AG04450 (cell line): ENCODE measurements at regions not wholly inside any gene's neighbourhood (a gene's known extent, or its start where the extent isn't known, plus 50 kb on each side); places are given as distances from the start of the nearest gene placed in this dataset.
A peak's percentile ranks its signal among the peaks of the same experiment; 100 is the strongest.

ENCODE experiments used
- CTCF ChIA-PET: fragments of 300-600, 350-600 bp; formaldehyde crosslinking; extraction: SDS; loops from one replicate; lab custom pipeline; 2022; ENCODE audit warnings: antibody characterized with exemption, inconsistent platforms; lab: Charles Lee
- POLR2A ChIA-PET: fragments of 350-600 bp; formaldehyde crosslinking; extraction: SDS; loops from one replicate; lab custom pipeline; 2021; ENCODE audit warnings: antibody characterized with exemption, inconsistent platforms; lab: Yijun Ruan, JAX
- DNase-seq: peaks from one replicate; pipeline ENCODE4 v3.0.0-alpha.2; 2011; ENCODE audit warnings: low read depth, low spot score
- H3K27ac ChIP-seq: one replicate; pipeline ENCODE4 v1.5.1; 2012; ENCODE audit warnings: low read depth, low read length, control low read depth
- H3K27me3 ChIP-seq: one replicate; pipeline ENCODE4 v1.6.0; 2012; ENCODE audit warnings: low read length; ENCODE audit not compliant: control insufficient read depth, insufficient read depth
- H3K4me3 ChIP-seq: 2 replicates; pipeline ENCODE4 v1.5.1; 2011; ENCODE audit warnings: mild to moderate bottlenecking, low read depth, low read length, control low read depth
- H3K9me3 ChIP-seq: 2 replicates; pipeline ENCODE4 v1.5.1; 2012; ENCODE audit warnings: low read length; ENCODE audit not compliant: control insufficient read depth, insufficient read depth
- CTCF ChIP-seq: IDR thresholded peaks from 2 replicates; pipeline ENCODE4 v1.5.1; 2011; ENCODE audit warnings: low read depth, low read length, control low read depth, inconsistent platforms

- DNase-seq: no peak
- H3K27me3 ChIP-seq: no peaks in the 10 kb centered on the region
- TF ChIP-seq CTCF: no peak
- H3K4me3 ChIP-seq: no peak overlapping the region
- ChIA-PET CTCF (interaction anchor here (0.5 kb wide), 1 partner anchor 445 kb away, joined by 5 read pairs; no protein-coding TSS in a partner anchor), POLR2A (no interaction called here)
- peaks cover 7% of the 10 kb centered on the region; the same call in 1 of the 2 replicates for H3K9me3 ChIP-seq
- H3K27ac ChIP-seq: no peak overlapping the region
Observed at GRCh38 chr3:70870576-70870975, 558.1 kb upstream of the MDFIC2 start.

- no peaks in the 10 kb centered on the region for H3K27me3 ChIP-seq
- H3K4me3 ChIP-seq: no peak overlapping the region
- TF ChIP-seq CTCF: no peak
- DNase-seq: no peak
- no peak overlapping the region for H3K27ac ChIP-seq
- ChIA-PET POLR2A (no interaction called here), CTCF (no interaction called here)
- H3K9me3 ChIP-seq: peaks cover 7% of the 10 kb centered on the region; the same call in 1 of the 2 replicates
Observed at GRCh38 chr3:70868561-70868960, 556.1 kb upstream of the MDFIC2 start.

GRCh38 chr3:70863049-70863448 lies 550.6 kb upstream of the MDFIC2 start:
- CTCF ChIA-PET: no interaction called here

GRCh38 chr3:70861855-70862254 lies 549.4 kb upstream of the MDFIC2 start:
- Histone ChIP-seq H3K27me3 (no peaks in the 10 kb centered on the region), H3K9me3 (no peaks in the 10 kb centered on the region), H3K27ac (peak overlapping the region; percentile 59), H3K4me3 (no peak overlapping the region)
- DNase-seq: no peak
- ChIA-PET POLR2A (interaction anchor here (0.7 kb wide), 1 partner anchor 185 kb away, joined by 4 read pairs; no protein-coding TSS in a partner anchor), CTCF (no interaction called here)
- no peak for TF ChIP-seq CTCF

More at GRCh38 chr3:70863049-70863448, 550.6 kb upstream of the MDFIC2 start:
- POLR2A ChIA-PET: no interaction called here
- no peak for TF ChIP-seq CTCF
- Histone ChIP-seq H3K9me3 (no peaks in the 10 kb centered on the region), H3K4me3 (no peak overlapping the region), H3K27me3 (no peaks in the 10 kb centered on the region), H3K27ac (no peak overlapping the region)
- no peak for DNase-seq

GRCh38 chr3:70861234-70861633 lies 548.8 kb upstream of the MDFIC2 start:
- POLR2A ChIA-PET: no interaction called here
- TF ChIP-seq CTCF: no peak
- H3K27me3 ChIP-seq: no peaks in the 10 kb centered on the region
- H3K27ac ChIP-seq: no peak overlapping the region
- H3K9me3 ChIP-seq: no peaks in the 10 kb centered on the region
- CTCF ChIA-PET: no interaction called here
- no peak for DNase-seq
- no peak overlapping the region for H3K4me3 ChIP-seq
